OCI-LY7 (cell line): ENCODE measurements at regions not wholly inside any gene's neighbourhood (a gene's known extent, or its start where the extent isn't known, plus 50 kb on each side); places are given as distances from the start of the nearest gene placed in this dataset.

ENCODE experiments used
- BruUV-seq: library from RNA; stranded (reverse); fragments of 400-500 nt; replicated peaks from 2 replicates; lab custom pipeline; 2021; lab: Mats Ljungman, UMichigan
- CTCF ChIA-PET: fragments of 300-600 bp; sonication (Branson Sonifier 250); formaldehyde crosslinking; loops from one replicate; lab custom pipeline; 2022; ENCODE audit warnings: antibody characterized with exemption; ENCODE audit not compliant: unreplicated experiment; lab: Charles Lee
- POLR2A ChIA-PET: fragments of 300-600 bp; sonication (Branson Sonifier 250); formaldehyde crosslinking; loops from one replicate; lab custom pipeline; 2022; ENCODE audit warnings: antibody characterized with exemption; lab: Charles Lee
- DNase-seq: peaks from one replicate; pipeline ENCODE4 v3.0.0-alpha.2; 2015; ENCODE audit warnings: low spot score
- H2AFZ ChIP-seq: fragments of 200-600 bp; sonication (generic), shearing (Covaris generic); 2 replicates; pipeline ENCODE4 v1.6.1; 2014; ENCODE audit warnings: mild to moderate bottlenecking, antibody characterized with exemption, low read length, moderate library complexity
- H3K27ac ChIP-seq: fragments of 200-600 bp; sonication (generic); 2 replicates; pipeline ENCODE4 v1.5.1; 2014; ENCODE audit warnings: mixed run types, low read depth, mild to moderate bottlenecking, moderate library complexity, low read length, inconsistent platforms; ENCODE audit not compliant: poor library complexity, severe bottlenecking
- H3K36me3 ChIP-seq: fragments of 200-600 bp; sonication (generic); 2 replicates; pipeline ENCODE4 v1.6.1; 2014; ENCODE audit warnings: mild to moderate bottlenecking, antibody characterized with exemption, low read length, moderate library complexity, mixed read lengths; ENCODE audit not compliant: insufficient read depth
- H3K4me1 ChIP-seq: fragments of 200-600 bp; sonication (generic); 2 replicates; pipeline ENCODE4 v1.5.1; 2014; ENCODE audit warnings: mild to moderate bottlenecking, low read length; ENCODE audit not compliant: insufficient read depth, poor library complexity, severe bottlenecking
- H3K4me2 ChIP-seq: fragments of 200-600 bp; sonication (generic); 2 replicates; pipeline ENCODE4 v1.6.1; 2014; ENCODE audit warnings: mild to moderate bottlenecking, low read length
- H3K4me3 ChIP-seq: fragments of 200-600 bp; sonication (generic); 2 replicates; pipeline ENCODE4 v1.5.1; 2014; ENCODE audit warnings: mild to moderate bottlenecking, low read depth, low read length; ENCODE audit not compliant: poor library complexity, severe bottlenecking
- H3K79me2 ChIP-seq: fragments of 200-600 bp; sonication (generic); 2 replicates; pipeline ENCODE4 v1.6.1; 2016; ENCODE audit warnings: low read depth, mild to moderate bottlenecking, low read length, moderate library complexity, mixed read lengths; ENCODE audit not compliant: insufficient read depth
- H3K9me2 ChIP-seq: fragments of 200-600 bp; sonication (generic); 2 replicates; pipeline ENCODE4 v1.6.1; 2016; ENCODE audit warnings: mild to moderate bottlenecking, low read length, mixed read lengths; ENCODE audit not compliant: insufficient read depth
- H3K9me3 ChIP-seq: fragments of 200-600 bp; sonication (generic); 2 replicates; pipeline ENCODE4 v1.6.1; 2014; ENCODE audit warnings: mild to moderate bottlenecking, mixed run types, low read length, mixed read lengths
- H4K20me1 ChIP-seq: fragments of 200-600 bp; sonication (generic); 2 replicates; pipeline ENCODE4 v1.6.1; 2014; ENCODE audit warnings: mild to moderate bottlenecking, antibody characterized with exemption, low read length, moderate library complexity, mixed read lengths; ENCODE audit not compliant: insufficient read depth
- EZH2phosphoT487 ChIP-seq: fragments of 200-600 bp; sonication (generic); IDR thresholded peaks from 2 replicates; pipeline ENCODE4 v1.6.1; 2018; ENCODE audit warnings: low read depth, borderline replicate concordance, mild to moderate bottlenecking, mixed run types, antibody characterized with exemption, low read length, moderate library complexity, mixed read lengths
- intact Hi-C: fragments of 100-400 bp; cut with micrococcal nuclease; formaldehyde crosslinking; loops from one replicate; pipeline ENCODE4 v1.10.0; 2022; ENCODE audit not compliant: unreplicated experiment
- TF ChIP-seq, protein P1 (sequence below): fragments of 200-600 bp; sonication (generic); conservative IDR thresholded peaks from 2 replicates; pipeline ENCODE4 v1.5.1; 2014; ENCODE audit warnings: mild to moderate bottlenecking, antibody characterized with exemption, low read length, moderate library complexity, mixed read lengths

DNA sequence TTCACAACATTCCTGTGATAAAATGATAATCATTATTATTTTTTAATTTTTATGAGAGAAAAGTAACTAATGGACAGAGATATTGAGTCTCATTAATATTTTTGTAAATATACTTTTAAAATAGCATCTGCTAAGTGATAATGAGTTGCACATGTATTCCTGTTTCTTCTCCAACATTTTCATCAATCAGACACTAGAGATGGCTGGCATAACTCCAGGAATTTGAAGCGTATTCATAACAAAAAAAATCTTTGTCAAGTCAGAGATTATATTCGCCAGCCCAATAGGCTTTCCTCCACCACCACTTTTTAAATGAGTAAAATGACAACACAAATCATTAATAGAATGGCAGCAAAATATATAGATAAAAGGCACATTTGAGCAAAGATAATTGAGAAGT is 524.0 kb upstream of the KCND2 start:
- POLR2A ChIA-PET = no interaction called here
- TF ChIP-seq, protein P1, sequence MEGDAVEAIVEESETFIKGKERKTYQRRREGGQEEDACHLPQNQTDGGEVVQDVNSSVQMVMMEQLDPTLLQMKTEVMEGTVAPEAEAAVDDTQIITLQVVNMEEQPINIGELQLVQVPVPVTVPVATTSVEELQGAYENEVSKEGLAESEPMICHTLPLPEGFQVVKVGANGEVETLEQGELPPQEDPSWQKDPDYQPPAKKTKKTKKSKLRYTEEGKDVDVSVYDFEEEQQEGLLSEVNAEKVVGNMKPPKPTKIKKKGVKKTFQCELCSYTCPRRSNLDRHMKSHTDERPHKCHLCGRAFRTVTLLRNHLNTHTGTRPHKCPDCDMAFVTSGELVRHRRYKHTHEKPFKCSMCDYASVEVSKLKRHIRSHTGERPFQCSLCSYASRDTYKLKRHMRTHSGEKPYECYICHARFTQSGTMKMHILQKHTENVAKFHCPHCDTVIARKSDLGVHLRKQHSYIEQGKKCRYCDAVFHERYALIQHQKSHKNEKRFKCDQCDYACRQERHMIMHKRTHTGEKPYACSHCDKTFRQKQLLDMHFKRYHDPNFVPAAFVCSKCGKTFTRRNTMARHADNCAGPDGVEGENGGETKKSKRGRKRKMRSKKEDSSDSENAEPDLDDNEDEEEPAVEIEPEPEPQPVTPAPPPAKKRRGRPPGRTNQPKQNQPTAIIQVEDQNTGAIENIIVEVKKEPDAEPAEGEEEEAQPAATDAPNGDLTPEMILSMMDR = no peak
- no peak overlapping the region for H2AFZ ChIP-seq
- no TSS peak for BruUV-seq
- no peaks in the 10 kb centered on the region for H3K9me2 ChIP-seq
- H3K4me1 ChIP-seq = no peaks in the 10 kb centered on the region
- H3K4me2 ChIP-seq = no peak overlapping the region
- no peaks in the 10 kb centered on the region for H3K36me3 ChIP-seq
- H4K20me1 ChIP-seq = no peaks in the 10 kb centered on the region
- intact Hi-C loops = no loop called here
- H3K9me3 ChIP-seq = no peaks in the 10 kb centered on the region
- CTCF ChIA-PET = no interaction called here
- no peaks in the 10 kb centered on the region for H3K79me2 ChIP-seq
- no peak overlapping the region for H3K4me3 ChIP-seq
- no peak for DNase-seq
- H3K27ac ChIP-seq = no peak overlapping the region

DNA sequence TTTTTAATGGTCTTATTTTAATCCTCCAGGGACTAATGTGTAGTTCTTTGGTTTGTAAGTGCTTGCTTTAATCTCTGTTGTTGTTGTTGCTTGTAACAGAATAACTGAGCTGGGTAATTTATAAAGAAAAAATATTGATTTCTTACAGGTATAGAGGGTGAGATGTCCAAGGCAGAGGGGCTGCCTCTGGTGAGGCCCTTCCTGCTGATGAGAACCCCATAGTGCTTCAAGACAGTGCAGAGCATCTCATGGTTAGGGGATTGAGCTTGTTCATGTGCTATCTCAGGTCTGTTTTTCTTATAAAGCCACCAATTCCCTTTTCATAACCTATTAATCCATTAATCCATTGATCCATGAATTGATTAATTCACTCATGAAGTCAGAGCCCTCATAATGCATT is 516.3 kb upstream of the KCND2 start:
- Histone ChIP-seq H3K4me3 (no peak overlapping the region), H4K20me1 (no peaks in the 10 kb centered on the region), H2AFZ (no peak overlapping the region), H3K9me3 (no peaks in the 10 kb centered on the region), H3K4me1 (no peaks in the 10 kb centered on the region), H3K36me3 (no peaks in the 10 kb centered on the region), H3K27ac (no peak overlapping the region), H3K4me2 (no peak overlapping the region), H3K9me2 (no peaks in the 10 kb centered on the region), H3K79me2 (no peaks in the 10 kb centered on the region)
- POLR2A ChIA-PET = interaction anchor here (1.0 kb wide), 1 partner anchor 10 kb away, joined by 3 read pairs; no protein-coding TSS in a partner anchor
- no peak for TF ChIP-seq EZH2phosphoT487
- TF ChIP-seq, protein P1 = no peak
- no peak for DNase-seq
- intact Hi-C loops = no loop called here
- BruUV-seq = no TSS peak
- CTCF ChIA-PET = no interaction called here

DNA sequence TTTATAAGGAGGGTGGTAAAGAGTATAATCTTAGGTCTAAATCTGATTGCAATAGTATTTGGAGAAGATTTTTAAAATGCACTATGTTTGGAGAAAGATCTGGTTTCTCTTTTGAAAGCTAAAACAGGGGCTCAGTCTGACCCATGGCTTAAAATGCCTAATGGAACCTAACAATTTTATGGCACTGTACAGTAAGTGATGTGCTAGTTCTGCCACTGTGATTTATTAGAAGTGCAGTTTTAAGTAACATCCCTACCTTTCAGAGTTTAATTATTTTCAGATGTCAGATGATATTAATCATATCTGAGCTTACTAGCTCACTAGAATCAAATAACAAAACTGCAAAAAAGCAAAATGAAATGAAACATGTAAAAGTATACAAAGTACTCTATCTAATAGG is 514.7 kb upstream of the KCND2 start:
- DNase-seq = no peak
- Histone ChIP-seq H2AFZ (no peak overlapping the region), H3K9me2 (no peaks in the 10 kb centered on the region), H3K79me2 (no peaks in the 10 kb centered on the region), H3K4me2 (no peak overlapping the region), H4K20me1 (no peaks in the 10 kb centered on the region), H3K4me1 (no peaks in the 10 kb centered on the region), H3K9me3 (no peaks in the 10 kb centered on the region), H3K27ac (no peak overlapping the region), H3K4me3 (no peak overlapping the region), H3K36me3 (no peaks in the 10 kb centered on the region)
- BruUV-seq = no TSS peak
- TF ChIP-seq EZH2phosphoT487 = no peak
- TF ChIP-seq, protein P1 = no peak
- ChIA-PET CTCF (no interaction called here), POLR2A (interaction anchor here (0.6 kb wide), 1 partner anchor 334 kb away, joined by 4 read pairs; no protein-coding TSS in a partner anchor)
- intact Hi-C loops = no loop called here
